HEK293T (cell line): ENCODE measurements at regions not wholly inside any gene's neighbourhood (a gene's known extent, or its start where the extent isn't known, plus 50 kb on each side); places are given as distances from the start of the nearest gene placed in this dataset.

ENCODE experiments used
- CTCF ChIA-PET: fragments of 350-600 bp; formaldehyde crosslinking; extraction: SDS; loops from one replicate; lab custom pipeline; 2021; ENCODE audit warnings: antibody characterized with exemption, inconsistent platforms; lab: Yijun Ruan, JAX
- POLR2A ChIA-PET: fragments of 350-600 bp; formaldehyde crosslinking; extraction: SDS; loops from one replicate; lab custom pipeline; 2020; ENCODE audit warnings: antibody characterized with exemption, inconsistent platforms; lab: Yijun Ruan, JAX
- DNase-seq: peaks from one replicate; pipeline ENCODE4 v3.0.0; 2012; ENCODE audit warnings: mixed read lengths; ENCODE audit errors: extremely low spot score
- ARNT ChIP-seq: fragments of 450-650 bp; IDR thresholded peaks from 2 replicates; pipeline ENCODE4 v1.6.1; 2017; ENCODE audit warnings: mild to moderate bottlenecking
- BHLHE40 ChIP-seq: fragments of 450-650 bp; IDR thresholded peaks from 2 replicates; pipeline ENCODE4 v1.6.1; 2016; ENCODE audit warnings: mild to moderate bottlenecking, moderate library complexity, borderline replicate concordance
- CTBP1 ChIP-seq: fragments of 450-650 bp; IDR thresholded peaks from 2 replicates; pipeline ENCODE4 v1.6.1; 2016; ENCODE audit warnings: borderline replicate concordance
- ELF4 ChIP-seq: fragments of 450-650 bp; IDR thresholded peaks from 2 replicates; pipeline ENCODE4 v1.6.1; 2017; ENCODE audit warnings: antibody characterized with exemption
- FOXA1 ChIP-seq: fragments of 450-650 bp; IDR thresholded peaks from 2 replicates; pipeline ENCODE4 v1.6.1; 2016; ENCODE audit warnings: mild to moderate bottlenecking
- FOXK2 ChIP-seq: fragments of 450-650 bp; IDR thresholded peaks from 2 replicates; pipeline ENCODE4 v1.6.1; 2016; ENCODE audit warnings: mild to moderate bottlenecking
- FOXM1 ChIP-seq: fragments of 450-650 bp; IDR thresholded peaks from 2 replicates; pipeline ENCODE4 v1.6.1; 2017; ENCODE audit warnings: mild to moderate bottlenecking, borderline replicate concordance
- HDGF ChIP-seq: fragments of 450-650 bp; IDR thresholded peaks from 2 replicates; pipeline ENCODE4 v1.6.1; 2017; ENCODE audit warnings: antibody characterized with exemption, borderline replicate concordance
- L3MBTL2 ChIP-seq: fragments of 450-650 bp; conservative IDR thresholded peaks from 2 replicates; pipeline ENCODE4 v1.6.1; 2016; ENCODE audit warnings: mild to moderate bottlenecking
- LEF1 ChIP-seq: fragments of 450-650 bp; IDR thresholded peaks from 2 replicates; pipeline ENCODE4 v1.6.1; 2017; ENCODE audit warnings: mild to moderate bottlenecking, borderline replicate concordance
- NFRKB ChIP-seq: fragments of 450-650 bp; IDR thresholded peaks from 2 replicates; pipeline ENCODE4 v1.6.1; 2016; ENCODE audit warnings: mild to moderate bottlenecking, moderate library complexity
- PKNOX1 ChIP-seq: fragments of 450-650 bp; IDR thresholded peaks from 2 replicates; pipeline ENCODE4 v1.6.1; 2016
- SP1 ChIP-seq: fragments of 450-650 bp; IDR thresholded peaks from 2 replicates; pipeline ENCODE4 v1.6.1; 2017
- SUZ12 ChIP-seq: fragments of 450-650 bp; IDR thresholded peaks from 2 replicates; pipeline ENCODE4 v1.6.1; 2016; ENCODE audit warnings: mild to moderate bottlenecking
- TARDBP ChIP-seq: fragments of 450-650 bp; IDR thresholded peaks from 2 replicates; pipeline ENCODE4 v1.6.1; 2016
- ZNF384 ChIP-seq: fragments of 450-650 bp; IDR thresholded peaks from 2 replicates; pipeline ENCODE4 v1.6.1; 2016

GRCh38 chr10:124305984-124306383, 112.7 kb downstream of the OAT start:
- TF ChIP-seq LEF1, result no peak
- TF ChIP-seq FOXK2, result no peak
- no peak for TF ChIP-seq L3MBTL2
- TF ChIP-seq NFRKB, result no peak
- no peak for TF ChIP-seq ZNF384
- no peak for TF ChIP-seq TARDBP
- no peak for TF ChIP-seq SP1
- no peak for TF ChIP-seq ARNT
- TF ChIP-seq PKNOX1, result no peak
- no peak for TF ChIP-seq HDGF
- TF ChIP-seq CTBP1, result no peak
- no peak for TF ChIP-seq FOXA1
- TF ChIP-seq FOXM1, result no peak
- TF ChIP-seq ELF4, result no peak
- no peak for TF ChIP-seq BHLHE40
- POLR2A ChIA-PET, result no interaction called here
- DNase-seq, result no peak
- CTCF ChIA-PET, result no interaction called here

DNA sequence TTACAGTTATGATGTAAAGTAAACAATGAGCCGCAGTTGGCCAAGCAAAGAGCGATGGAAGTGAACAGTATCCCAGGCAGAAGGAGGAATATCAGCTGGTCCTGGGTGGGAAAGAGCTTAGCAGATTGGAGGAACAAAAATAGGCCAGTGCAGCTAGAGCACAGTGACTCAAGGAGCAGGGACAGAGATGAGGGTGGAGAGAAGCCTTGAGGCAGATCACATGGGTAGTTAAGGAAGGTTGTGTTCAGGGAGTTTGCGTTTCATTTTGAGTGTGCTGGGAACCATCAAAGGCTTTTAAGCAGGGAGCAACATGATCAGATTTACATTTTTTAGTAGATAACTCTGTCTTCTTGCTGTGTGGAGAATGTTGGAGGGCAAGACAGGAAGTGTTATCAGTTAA, 113.6 kb downstream of the OAT start:
- ChIA-PET CTCF (no interaction called here), POLR2A (no interaction called here)
- no peak for DNase-seq
- TF ChIP-seq SUZ12 (no peak), ZNF384 (no peak), L3MBTL2 (no peak), BHLHE40 (no peak), FOXA1 (no peak), FOXM1 (no peak), FOXK2 (no peak), LEF1 (no peak), ARNT (no peak), HDGF (no peak), SP1 (no peak), CTBP1 (no peak), ELF4 (no peak), NFRKB (no peak), TARDBP (no peak), PKNOX1 (no peak)

DNA sequence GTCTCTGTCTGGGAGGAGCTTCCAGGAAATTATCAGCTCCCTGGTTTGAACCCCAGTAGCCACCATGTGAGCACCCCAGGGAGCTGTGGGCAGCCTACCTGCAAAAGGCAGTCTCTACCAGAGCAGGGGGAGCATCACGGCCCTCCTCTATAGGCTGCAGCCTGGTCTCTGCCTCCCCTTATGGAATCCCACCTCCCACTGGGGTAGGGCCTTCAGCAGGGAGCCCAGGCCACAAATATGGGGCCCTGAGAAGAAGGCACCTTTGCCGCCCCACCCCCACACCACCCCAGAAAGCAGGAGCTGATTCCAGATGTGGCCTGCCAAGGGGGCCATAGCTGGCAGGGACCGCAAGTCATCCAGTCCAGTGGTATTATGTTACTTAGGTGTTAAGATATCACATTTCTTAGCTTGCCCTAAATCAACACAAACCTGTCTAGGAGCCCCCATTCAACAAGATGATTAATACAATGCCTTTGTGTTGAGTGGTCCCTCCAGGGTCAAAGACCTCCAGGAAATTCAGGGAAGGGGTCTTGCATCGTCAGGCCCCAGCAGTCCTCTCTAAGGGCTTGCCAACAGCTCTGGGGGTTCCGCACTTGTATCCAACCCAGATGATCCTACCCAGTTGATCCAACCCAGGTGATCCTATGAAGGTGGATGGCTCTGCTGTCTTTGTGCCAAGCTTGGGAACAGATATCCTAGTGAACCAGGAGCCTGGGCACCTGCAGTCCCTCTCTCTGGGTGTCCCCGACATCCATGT, 114.9 kb downstream of the OAT start:
- ChIA-PET POLR2A (no interaction called here), CTCF (no interaction called here)
- no peak for TF ChIP-seq FOXK2
- no peak for TF ChIP-seq ZNF384
- no peak for TF ChIP-seq ARNT
- TF ChIP-seq LEF1, result no peak
- no peak for TF ChIP-seq HDGF
- no peak for TF ChIP-seq L3MBTL2
- TF ChIP-seq TARDBP, result no peak
- no peak for TF ChIP-seq SUZ12
- no peak for TF ChIP-seq NFRKB
- TF ChIP-seq BHLHE40, result no peak
- no peak for TF ChIP-seq CTBP1
- no peak for TF ChIP-seq FOXA1
- no peak for TF ChIP-seq PKNOX1
- no peak for TF ChIP-seq SP1
- TF ChIP-seq ELF4, result no peak
- no peak for TF ChIP-seq FOXM1
- DNase-seq, result no peak

DNA sequence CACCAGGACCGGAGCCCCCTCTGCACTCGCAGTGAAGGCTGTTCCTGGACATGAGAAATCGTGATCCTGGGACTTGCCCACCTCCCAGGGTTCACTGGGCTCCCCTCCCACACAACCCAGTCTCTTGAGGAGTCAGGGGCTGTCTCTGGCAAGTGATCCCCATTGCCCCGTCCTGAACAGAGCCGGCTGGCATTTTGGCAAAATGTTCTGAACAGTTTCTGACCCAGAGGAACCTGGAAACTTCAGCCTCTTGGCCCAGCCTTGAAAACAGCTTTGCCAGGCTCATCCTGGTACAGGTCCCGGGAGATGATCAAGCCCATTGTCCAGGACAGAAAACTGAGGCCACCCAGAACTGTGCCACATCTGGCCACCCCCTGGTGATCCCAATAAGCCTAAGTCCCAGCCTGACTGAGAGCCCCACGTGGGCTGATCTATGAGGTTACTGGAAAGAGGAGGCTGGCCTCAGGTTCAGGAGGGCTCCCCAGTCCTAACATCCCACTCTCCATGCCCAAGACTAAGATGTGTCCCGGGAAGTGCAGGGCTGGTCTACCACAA, 115.7 kb downstream of the OAT start:
- TF ChIP-seq SP1 (no peak), FOXA1 (no peak), ZNF384 (no peak), PKNOX1 (no peak), BHLHE40 (no peak), TARDBP (no peak), FOXM1 (no peak), FOXK2 (no peak), CTBP1 (no peak), HDGF (no peak), ARNT (no peak), NFRKB (no peak), L3MBTL2 (no peak), ELF4 (no peak), LEF1 (no peak), SUZ12 (no peak)
- DNase-seq, result no peak
- POLR2A ChIA-PET, result no interaction called here
- CTCF ChIA-PET, result no interaction called here

DNA sequence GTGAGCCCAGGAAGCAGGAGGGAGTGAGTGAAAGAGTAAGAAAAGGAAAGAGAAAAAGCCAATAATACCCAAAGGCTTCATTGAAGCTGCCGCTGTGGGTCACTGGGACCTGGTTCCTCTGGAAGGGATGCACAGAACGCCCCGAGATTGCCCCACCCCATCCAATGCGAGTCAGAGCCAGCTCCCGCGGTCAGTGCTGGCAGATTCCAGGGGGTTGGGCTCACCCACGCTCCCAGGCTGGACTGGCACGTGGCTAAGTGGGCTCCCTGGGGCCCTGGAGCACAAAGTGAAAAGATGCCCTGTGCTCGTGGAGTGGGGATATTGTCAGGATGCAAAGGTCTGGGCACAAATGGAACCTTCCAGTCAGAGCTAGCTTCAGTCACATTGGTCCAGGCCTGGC, 117.0 kb downstream of the OAT start:
- CTCF ChIA-PET, result no interaction called here
- no peak for DNase-seq
- POLR2A ChIA-PET, result no interaction called here
- TF ChIP-seq FOXM1 (no peak), L3MBTL2 (no peak), SP1 (no peak), CTBP1 (no peak), ELF4 (no peak), HDGF (no peak)
